Kidney (tissue), 13 donors: ENCODE measurements at regions not wholly inside any gene's neighbourhood (a gene's known extent, or its start where the extent isn't known, plus 50 kb on each side); places are given as distances from the start of the nearest gene placed in this dataset.

Source experiments
- DNase-seq, 5 donors: peaks; one replicate each; pipeline ENCODE4 v3.0.0-alpha.2; 2013 to 2020
- FAIRE-seq: peaks from 2 replicates; lab custom pipeline; 2012; peaks lifted over from hg19 to GRCh38; lab: Jason Lieb, UNC
- H3K27ac ChIP-seq, 2 donors: one replicate each; pipeline ENCODE4 v1.7.0; 2013; ENCODE audit warnings: low read depth in 2 of 2, low read length in 2 of 2, inconsistent platforms in 1 of 2
- H3K27me3 ChIP-seq: one replicate; pipeline ENCODE4 v1.7.1; 2013; ENCODE audit warnings: low read length, inconsistent platforms; ENCODE audit not compliant: control insufficient read depth, insufficient read depth
- H3K36me3 ChIP-seq, 3 donors: one replicate each; pipeline versions ENCODE4 v1.7.0 to v1.7.1; 2013; ENCODE audit warnings: low read length in 3 of 3, control low read depth in 1 of 3, inconsistent platforms in 1 of 3; ENCODE audit not compliant: insufficient read depth in 3 of 3, control insufficient read depth in 2 of 3
- H3K4me1 ChIP-seq, 3 donors: one replicate each; pipeline versions ENCODE4 v1.7.0 to v1.7.1; 2013; ENCODE audit warnings: low read length in 3 of 3, inconsistent platforms in 1 of 3, low read depth in 1 of 3; ENCODE audit not compliant: control insufficient read depth in 2 of 3, insufficient read depth in 2 of 3
- H3K4me3 ChIP-seq, 3 donors: one replicate each; pipeline versions ENCODE4 v1.7.0 to v1.8.1; 2013; ENCODE audit warnings: low read length in 3 of 3, control low read depth in 1 of 3, inconsistent platforms in 1 of 3
- H3K9ac ChIP-seq, 3 donors: one replicate each; pipeline versions ENCODE4 v1.7.0 to v1.7.1; 2013; ENCODE audit warnings: low read length in 3 of 3, control low read depth in 1 of 3, inconsistent platforms in 1 of 3
- H3K9me3 ChIP-seq, 3 donors: one replicate each; pipeline versions ENCODE4 v1.7.0 to v1.7.1; 2013; ENCODE audit warnings: low read length in 3 of 3, control low read depth in 1 of 3, inconsistent platforms in 1 of 3; ENCODE audit not compliant: control insufficient read depth in 2 of 3, insufficient read depth in 1 of 3
- intact Hi-C: fragments of 100-400 bp; cut with DNase I; formaldehyde crosslinking; loops from one replicate; pipeline ENCODE4 v1.11.1; 2022
- TF ChIP-seq, protein P1 (sequence below): IDR thresholded peaks from 3 replicates; pipeline ENCODE4 v1.5.1; 2012; ENCODE audit warnings: mild to moderate bottlenecking, moderate library complexity, borderline replicate concordance; ENCODE audit not compliant: insufficient read depth; ENCODE audit errors: extremely low read depth
- donor health status: control.
- donor health status: control.
- donor health status: control.
- donor health status: control.
- donor health status: control.
- donor health status: DM: yes; HTN: yes; CAD: no.
- donor health status: Normal renal cell carcinoma (clear cell type).

DNA sequence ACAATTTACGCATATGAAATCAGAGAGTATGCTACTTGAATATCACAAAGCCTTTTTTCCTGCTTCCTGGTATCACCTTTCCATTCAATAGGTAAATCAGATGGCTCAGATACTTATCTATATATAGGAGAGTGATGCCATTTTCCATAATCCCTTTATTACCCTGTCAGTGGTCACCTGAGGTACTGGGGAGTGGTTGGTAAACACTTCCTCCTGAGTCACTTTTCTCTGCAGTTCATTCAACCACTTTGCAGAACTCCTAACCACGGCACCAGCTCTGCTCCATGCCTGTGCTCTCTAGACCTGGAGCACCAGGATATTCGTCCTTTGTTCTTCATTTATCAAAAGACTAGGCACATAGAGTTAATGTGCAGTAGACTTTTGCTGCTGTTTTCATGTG lies 748.5 kb upstream of the KLHL1 start:
- Histone ChIP-seq H3K4me3 (no peak overlapping the region), H3K27me3 (no peaks in the 10 kb centered on the region), H3K27ac (no peak overlapping the region), H3K36me3 (no peaks in the 10 kb centered on the region), H3K4me1 (no peaks in the 10 kb centered on the region), H3K9me3 (no peaks in the 10 kb centered on the region), H3K9ac (no peak overlapping the region)
- DNase-seq: no peak
- intact Hi-C loops: no loop called here
- TF ChIP-seq, protein P1, sequence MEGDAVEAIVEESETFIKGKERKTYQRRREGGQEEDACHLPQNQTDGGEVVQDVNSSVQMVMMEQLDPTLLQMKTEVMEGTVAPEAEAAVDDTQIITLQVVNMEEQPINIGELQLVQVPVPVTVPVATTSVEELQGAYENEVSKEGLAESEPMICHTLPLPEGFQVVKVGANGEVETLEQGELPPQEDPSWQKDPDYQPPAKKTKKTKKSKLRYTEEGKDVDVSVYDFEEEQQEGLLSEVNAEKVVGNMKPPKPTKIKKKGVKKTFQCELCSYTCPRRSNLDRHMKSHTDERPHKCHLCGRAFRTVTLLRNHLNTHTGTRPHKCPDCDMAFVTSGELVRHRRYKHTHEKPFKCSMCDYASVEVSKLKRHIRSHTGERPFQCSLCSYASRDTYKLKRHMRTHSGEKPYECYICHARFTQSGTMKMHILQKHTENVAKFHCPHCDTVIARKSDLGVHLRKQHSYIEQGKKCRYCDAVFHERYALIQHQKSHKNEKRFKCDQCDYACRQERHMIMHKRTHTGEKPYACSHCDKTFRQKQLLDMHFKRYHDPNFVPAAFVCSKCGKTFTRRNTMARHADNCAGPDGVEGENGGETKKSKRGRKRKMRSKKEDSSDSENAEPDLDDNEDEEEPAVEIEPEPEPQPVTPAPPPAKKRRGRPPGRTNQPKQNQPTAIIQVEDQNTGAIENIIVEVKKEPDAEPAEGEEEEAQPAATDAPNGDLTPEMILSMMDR: no peak
- FAIRE-seq: no peak

DNA sequence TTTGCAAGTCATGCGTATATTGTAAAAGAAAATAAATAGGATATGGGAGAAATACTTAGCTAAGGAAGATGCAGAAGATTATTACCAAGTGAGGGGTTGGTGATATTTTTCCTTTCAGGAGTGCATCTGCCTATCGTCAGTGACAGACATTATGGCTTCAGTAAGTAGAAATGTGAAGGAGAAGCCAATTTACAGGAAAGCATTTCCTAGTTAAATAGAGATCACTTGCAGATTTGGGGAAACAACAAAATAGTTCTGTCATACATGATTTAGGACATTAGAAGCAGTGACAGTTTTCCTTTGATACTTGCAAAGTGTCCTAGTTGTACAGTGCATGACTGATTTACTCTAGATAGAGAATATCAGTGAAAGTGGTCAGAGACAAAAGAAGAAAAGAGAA lies 747.8 kb upstream of the KLHL1 start:
- TF ChIP-seq, protein P1: no peak
- FAIRE-seq (no peak), DNase-seq (no peak)
- Histone ChIP-seq H3K36me3 (no peaks in the 10 kb centered on the region), H3K9ac (no peak overlapping the region), H3K27ac (no peak overlapping the region), H3K4me3 (no peak overlapping the region), H3K4me1 (no peaks in the 10 kb centered on the region), H3K9me3 (no peaks in the 10 kb centered on the region), H3K27me3 (no peaks in the 10 kb centered on the region)
- intact Hi-C loops: no loop called here

DNA sequence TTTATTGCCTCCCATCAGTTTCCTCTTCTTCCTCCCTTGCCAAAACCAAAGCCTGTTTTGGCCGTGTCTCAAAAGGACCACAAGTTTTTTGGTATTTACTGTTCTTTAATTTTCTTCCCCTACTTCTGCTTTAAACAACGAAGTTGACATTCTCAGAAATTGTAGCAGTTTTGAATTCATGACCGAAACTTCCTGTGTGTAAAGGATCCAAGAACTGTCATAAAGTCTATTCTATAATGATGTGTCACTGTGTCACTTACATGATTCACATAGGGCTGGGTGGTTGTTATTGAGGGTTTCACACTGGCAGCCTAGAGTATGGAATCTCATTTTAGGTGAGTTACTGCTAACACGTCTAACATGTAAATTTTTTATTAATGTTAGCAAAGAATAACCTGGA lies 741.0 kb upstream of the KLHL1 start:
- FAIRE-seq: no peak
- TF ChIP-seq, protein P1: no peak
- no peaks in the 10 kb centered on the region for H3K4me1 ChIP-seq
- H3K9me3 ChIP-seq: no peaks in the 10 kb centered on the region
- H3K36me3 ChIP-seq: no peaks in the 10 kb centered on the region
- H3K27ac ChIP-seq: no peak overlapping the region
- intact Hi-C loops: no loop called here
- no peak overlapping the region for H3K9ac ChIP-seq
- no peak for DNase-seq
- no peaks in the 10 kb centered on the region for H3K27me3 ChIP-seq
- H3K4me3 ChIP-seq: no peak overlapping the region

DNA sequence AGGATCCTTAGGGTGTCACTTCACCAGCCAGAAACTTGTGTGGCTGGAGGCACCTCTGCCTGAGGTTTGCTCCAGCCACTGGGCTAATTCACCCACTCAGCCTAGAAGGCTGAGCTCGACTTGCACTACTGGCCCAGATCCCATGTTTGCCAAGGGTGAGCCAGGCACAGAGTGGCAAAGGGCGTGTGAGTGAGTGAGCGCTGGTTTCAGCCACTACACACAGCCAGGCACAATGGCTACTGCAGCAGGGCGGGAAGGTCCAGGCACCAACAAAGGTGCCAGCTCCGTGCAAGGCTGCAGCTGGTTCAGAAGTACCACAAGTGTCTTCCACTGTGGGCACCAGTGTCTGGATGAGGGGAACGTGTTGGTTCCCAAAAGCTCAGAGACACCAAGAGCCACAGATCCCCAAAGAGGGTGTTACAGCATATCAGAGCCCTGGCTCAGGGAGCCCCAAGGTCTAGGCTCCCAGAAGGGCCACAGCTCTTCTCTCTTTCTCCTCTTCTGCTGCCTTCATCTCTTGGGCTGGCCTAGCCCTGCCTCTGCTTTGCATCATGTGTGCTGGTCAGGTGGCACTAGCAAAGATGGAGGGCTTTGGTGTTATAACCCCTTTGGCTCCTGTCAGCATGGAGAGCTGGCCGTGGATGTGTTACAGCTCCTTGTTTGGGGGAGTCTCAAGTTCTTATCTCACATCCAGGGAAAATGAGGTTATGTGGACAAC lies 736.3 kb upstream of the KLHL1 start:
- no peak overlapping the region for H3K9ac ChIP-seq
- FAIRE-seq (no peak), DNase-seq (no peak)
- H3K27ac ChIP-seq: no peak overlapping the region
- TF ChIP-seq, protein P1: no peak
- intact Hi-C loops: no loop called here
- no peak overlapping the region for H3K4me3 ChIP-seq
- no peaks in the 10 kb centered on the region for H3K36me3 ChIP-seq
- no peaks in the 10 kb centered on the region for H3K9me3 ChIP-seq
- no peaks in the 10 kb centered on the region for H3K4me1 ChIP-seq
- no peaks in the 10 kb centered on the region for H3K27me3 ChIP-seq
